Suprapubic skin (tissue), 4 donors: ENCODE measurements at regions not wholly inside any gene's neighbourhood (a gene's known extent, or its start where the extent isn't known, plus 50 kb on each side); places are given as distances from the start of the nearest gene placed in this dataset.

Experiments used
- DNase-seq, 2 donors: peaks; one replicate each; pipeline ENCODE4 v3.0.0-alpha.2; 2019; ENCODE audit warnings: low spot score in 2 of 2
- H3K27ac ChIP-seq: fragments of 200-600 bp; sonication (generic); one replicate; pipeline ENCODE4 v1.5.1; 2019
- H3K27me3 ChIP-seq: fragments of 200-600 bp; sonication (generic); one replicate; pipeline ENCODE4 v1.5.1; 2019
- H3K36me3 ChIP-seq: fragments of 200-600 bp; sonication (generic); one replicate; pipeline ENCODE4 v1.5.1; 2019
- H3K4me1 ChIP-seq: fragments of 200-600 bp; sonication (generic); one replicate; pipeline ENCODE4 v1.5.1; 2019
- H3K4me3 ChIP-seq: fragments of 200-600 bp; sonication (generic); one replicate; pipeline ENCODE4 v1.5.1; 2019; ENCODE audit warnings: mild to moderate bottlenecking
- H3K9me3 ChIP-seq: fragments of 200-600 bp; sonication (generic); one replicate; pipeline ENCODE4 v1.5.1; 2019
- CTCF ChIP-seq, 2 donors: fragments of 200-600 bp in 1 of 2; fragments of 450-650 bp in 1 of 2; sonication (generic) in 1 of 2; IDR thresholded peaks; one replicate each; pipeline ENCODE4 v1.5.1; 2016 to 2019; ENCODE audit warnings: antibody characterized with exemption in 2 of 2, mild to moderate bottlenecking in 1 of 2, moderate library complexity in 1 of 2
- EP300 ChIP-seq: sonication (generic); formaldehyde crosslinking; IDR thresholded peaks from one replicate; pipeline ENCODE4 v1.6.1; 2017; ENCODE audit warnings: antibody characterized with exemption
- POLR2A ChIP-seq, 2 donors: fragments of 450-650 bp; IDR thresholded peaks; one replicate each; pipeline ENCODE4 v1.6.1; 2017; ENCODE audit warnings: antibody characterized with exemption in 2 of 2, mild to moderate bottlenecking in 2 of 2, moderate library complexity in 2 of 2
- POLR2AphosphoS5 ChIP-seq, 3 donors: sonication (generic); formaldehyde crosslinking; IDR thresholded peaks; one replicate each; pipeline ENCODE4 v1.6.1; 2017; ENCODE audit warnings: antibody characterized with exemption in 3 of 3
- WGBS: methylation state at CpG from one replicate; pipeline ENCODE4 v1.1.5; 2018; 5-methylcytosine and 5-hydroxymethylcytosine counted together

- TF ChIP-seq EP300, result no peak
- Histone ChIP-seq H3K36me3 (no peaks in the 10 kb centered on the region), H3K27me3 (no peaks in the 10 kb centered on the region), H3K27ac (no peak overlapping the region), H3K4me1 (no peaks in the 10 kb centered on the region), H3K4me3 (no peak overlapping the region), H3K9me3 (no peaks in the 10 kb centered on the region)
- no peak for DNase-seq
- 76% methylated on average over 2 of the region's 2 CpGs for WGBS
Observed at GRCh38 chr18:60500960-60501359, 128.4 kb upstream of the MC4R start.

GRCh38 chr18:60502591-60502990 lies 130.0 kb upstream of the MC4R start:
- H3K4me1 ChIP-seq, result no peaks in the 10 kb centered on the region
- H3K4me3 ChIP-seq, result no peak overlapping the region
- WGBS, result 83% methylated on average over 5 of the region's 5 CpGs
- no peaks in the 10 kb centered on the region for H3K9me3 ChIP-seq
- no peak overlapping the region for H3K27ac ChIP-seq
- no peaks in the 10 kb centered on the region for H3K36me3 ChIP-seq
- H3K27me3 ChIP-seq, result no peaks in the 10 kb centered on the region
- DNase-seq, result no peak
- TF ChIP-seq EP300 (no peak), POLR2A (IDR thresholded peaks at IDR 0.05) (no peak)

- H3K27me3 ChIP-seq, result no peaks in the 10 kb centered on the region
- H3K36me3 ChIP-seq, result no peaks in the 10 kb centered on the region
- TF ChIP-seq POLR2A (IDR thresholded peaks at IDR 0.05), result no peak
- TF ChIP-seq CTCF (IDR thresholded peaks at IDR 0.05), result no peak
- TF ChIP-seq POLR2AphosphoS5 (IDR thresholded peaks at IDR 0.05), result no peak
- no peak for TF ChIP-seq EP300
- no peaks in the 10 kb centered on the region for H3K4me1 ChIP-seq
- no peak for DNase-seq
- H3K4me3 ChIP-seq, result no peak overlapping the region
- no peak overlapping the region for H3K27ac ChIP-seq
- WGBS, result 63% methylated on average over 2 of the region's 2 CpGs
- no peaks in the 10 kb centered on the region for H3K9me3 ChIP-seq
Observed at GRCh38 chr18:60503199-60503598, 130.6 kb upstream of the MC4R start.

GRCh38 chr18:60506190-60506589 lies 133.6 kb upstream of the MC4R start:
- H3K4me3 ChIP-seq, result no peak overlapping the region
- DNase-seq, result no peak
- H3K4me1 ChIP-seq, result no peaks in the 10 kb centered on the region
- WGBS, result 67% methylated on average over 1 of the region's 1 CpG
- no peaks in the 10 kb centered on the region for H3K9me3 ChIP-seq
- H3K27ac ChIP-seq, result no peak overlapping the region
- TF ChIP-seq EP300 (no peak), POLR2A (IDR thresholded peaks at IDR 0.05) (no peak), POLR2AphosphoS5 (IDR thresholded peaks at IDR 0.05) (no peak), CTCF (IDR thresholded peaks at IDR 0.05) (no peak)
- no peaks in the 10 kb centered on the region for H3K27me3 ChIP-seq
- no peaks in the 10 kb centered on the region for H3K36me3 ChIP-seq

GRCh38 chr18:60506682-60507081 lies 134.1 kb upstream of the MC4R start:
- no peak for DNase-seq
- H3K4me1 ChIP-seq, result no peaks in the 10 kb centered on the region
- no peaks in the 10 kb centered on the region for H3K36me3 ChIP-seq
- no peaks in the 10 kb centered on the region for H3K9me3 ChIP-seq
- TF ChIP-seq EP300, result no peak
- TF ChIP-seq POLR2A (IDR thresholded peaks at IDR 0.05), result no peak
- no peak for TF ChIP-seq POLR2AphosphoS5 (IDR thresholded peaks at IDR 0.05)
- TF ChIP-seq CTCF (IDR thresholded peaks at IDR 0.05), result no peak
- 58% methylated on average over 4 of the region's 4 CpGs for WGBS
- no peak overlapping the region for H3K27ac ChIP-seq
- H3K4me3 ChIP-seq, result no peak overlapping the region
- H3K27me3 ChIP-seq, result no peaks in the 10 kb centered on the region

- H3K27ac ChIP-seq, result no peak overlapping the region
- no peak for DNase-seq
- H3K4me3 ChIP-seq, result no peak overlapping the region
- no peak for TF ChIP-seq EP300
- TF ChIP-seq POLR2A (IDR thresholded peaks at IDR 0.05), result no peak
- TF ChIP-seq CTCF (IDR thresholded peaks at IDR 0.05), result no peak
- no peak for TF ChIP-seq POLR2AphosphoS5 (IDR thresholded peaks at IDR 0.05)
- no peaks in the 10 kb centered on the region for H3K9me3 ChIP-seq
- H3K36me3 ChIP-seq, result no peaks in the 10 kb centered on the region
- no peaks in the 10 kb centered on the region for H3K27me3 ChIP-seq
- no peaks in the 10 kb centered on the region for H3K4me1 ChIP-seq
- 43% methylated on average over 2 of the region's 2 CpGs for WGBS
Observed at GRCh38 chr18:60508108-60508507, 135.5 kb upstream of the MC4R start.
